ENCODE measurements at regions not wholly inside any gene's neighbourhood (a gene's known extent, or its start where the extent isn't known, plus 50 kb on each side); places are given as distances from the start of the nearest gene placed in this dataset.

DNA sequence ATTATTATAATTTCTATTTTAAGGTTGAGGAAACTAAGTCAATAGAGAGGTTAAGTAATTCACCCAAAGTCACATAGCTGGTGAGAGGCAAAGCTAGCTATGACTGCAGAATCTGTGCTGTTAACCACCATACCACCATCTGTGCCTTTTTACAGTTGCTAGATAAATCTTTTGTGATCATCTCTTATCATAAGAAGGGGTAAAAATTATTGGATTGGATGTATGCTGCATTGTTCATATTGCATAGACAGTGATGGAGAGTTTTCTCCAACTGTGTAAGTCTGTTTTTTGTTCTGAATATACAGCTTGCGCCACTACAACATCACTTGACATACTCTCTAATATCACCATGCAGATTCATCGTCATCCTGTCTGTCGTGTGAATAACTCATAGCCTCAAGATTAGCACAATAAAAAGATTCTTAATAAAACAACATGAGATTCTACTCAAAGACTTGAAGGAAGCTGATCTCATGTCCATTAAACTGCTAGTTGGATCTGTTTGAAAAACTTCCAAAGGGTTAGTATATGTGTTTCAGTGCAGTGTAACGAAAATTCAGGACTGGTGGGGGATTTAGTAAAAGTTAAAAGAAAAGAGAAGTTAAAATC, 495.9 kb downstream of the SPRY1 start:
- DNase-seq, result no peak
- Histone ChIP-seq H3K9me3 (no peaks in the 10 kb centered on the region), H3K4me3 (no peak overlapping the region), H3K27me3 (replicated peaks in 1 of 7) (no peaks in the 10 kb centered on the region), H3K36me3 (no peaks in the 10 kb centered on the region), H3K4me1 (peaks cover 3 to 29% (median 15%) of the 10 kb centered on the region in 6 donors), H3K27ac (peak overlapping the region in 7 of 8 donors; percentile 48 to 72 (median 63))
- WGBS, 5 donors, result 60 to 77% (median 65%) methylated on average over 4 of the region's 4 CpGs
- intact Hi-C loops (cut with DNase I; ENCODE audit: low total_unique reads), result no loop called here
- TF ChIP-seq POLR2A (IDR thresholded peaks at IDR 0.05) (no peak), POLR2AphosphoS5 (IDR thresholded peaks at IDR 0.05) (no peak)
- TF ChIP-seq, protein P1, sequence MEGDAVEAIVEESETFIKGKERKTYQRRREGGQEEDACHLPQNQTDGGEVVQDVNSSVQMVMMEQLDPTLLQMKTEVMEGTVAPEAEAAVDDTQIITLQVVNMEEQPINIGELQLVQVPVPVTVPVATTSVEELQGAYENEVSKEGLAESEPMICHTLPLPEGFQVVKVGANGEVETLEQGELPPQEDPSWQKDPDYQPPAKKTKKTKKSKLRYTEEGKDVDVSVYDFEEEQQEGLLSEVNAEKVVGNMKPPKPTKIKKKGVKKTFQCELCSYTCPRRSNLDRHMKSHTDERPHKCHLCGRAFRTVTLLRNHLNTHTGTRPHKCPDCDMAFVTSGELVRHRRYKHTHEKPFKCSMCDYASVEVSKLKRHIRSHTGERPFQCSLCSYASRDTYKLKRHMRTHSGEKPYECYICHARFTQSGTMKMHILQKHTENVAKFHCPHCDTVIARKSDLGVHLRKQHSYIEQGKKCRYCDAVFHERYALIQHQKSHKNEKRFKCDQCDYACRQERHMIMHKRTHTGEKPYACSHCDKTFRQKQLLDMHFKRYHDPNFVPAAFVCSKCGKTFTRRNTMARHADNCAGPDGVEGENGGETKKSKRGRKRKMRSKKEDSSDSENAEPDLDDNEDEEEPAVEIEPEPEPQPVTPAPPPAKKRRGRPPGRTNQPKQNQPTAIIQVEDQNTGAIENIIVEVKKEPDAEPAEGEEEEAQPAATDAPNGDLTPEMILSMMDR (IDR thresholded peaks at IDR 0.05 in 8 of 11, conservative IDR thresholded peaks at IDR 0.05 in 3 of 11), result no peak

DNA sequence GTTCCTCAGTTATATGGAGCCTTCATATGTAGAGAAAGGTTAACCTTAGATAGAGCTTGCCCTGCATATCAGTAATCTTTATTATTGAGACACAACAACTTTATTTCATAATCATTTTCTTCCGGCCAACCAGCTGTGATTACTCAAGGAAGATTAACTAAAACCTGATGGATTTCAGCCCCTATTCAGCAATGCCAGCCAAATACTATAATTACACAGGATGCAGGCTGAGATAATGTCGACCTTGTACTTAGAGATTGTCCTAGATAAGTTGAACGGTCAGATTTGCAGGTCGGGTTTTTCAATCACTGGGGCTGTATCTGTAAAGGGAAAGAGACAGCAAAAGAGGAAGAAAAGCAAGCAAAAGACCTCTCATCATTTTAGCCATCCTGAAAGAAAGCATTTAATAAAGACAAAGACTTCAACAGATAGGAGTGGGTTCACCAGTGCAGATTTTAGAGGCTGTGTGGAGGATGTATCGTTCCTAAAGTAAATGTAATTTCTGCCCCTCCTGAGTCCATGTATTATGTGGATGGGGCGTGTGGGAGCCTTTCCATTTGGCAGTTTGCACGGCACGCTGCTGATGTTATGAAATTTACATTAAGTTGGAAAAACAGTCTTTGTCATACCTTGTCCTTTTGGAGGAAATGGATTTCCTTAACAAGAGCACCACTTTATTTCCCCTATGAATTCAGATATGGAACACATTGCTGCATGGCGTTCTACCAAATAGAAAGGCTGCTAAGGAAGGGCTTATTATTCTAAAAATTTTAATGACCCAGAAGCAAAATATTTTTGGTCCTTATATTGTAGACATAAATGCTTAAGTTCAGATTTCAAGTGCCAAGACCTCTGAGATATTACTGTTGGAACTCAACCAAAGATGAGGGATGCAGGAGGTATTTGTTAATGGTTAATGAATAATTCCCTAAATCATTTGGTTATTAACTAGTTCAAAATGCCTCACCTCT, 496.7 kb downstream of the SPRY1 start:
- H3K27ac ChIP-seq, result peak overlapping the region; percentile 48 to 72 (median 60)
- 45 to 58% (median 53%) methylated on average over 9 of the region's 9 CpGs for WGBS, 5 donors
- H3K4me1 ChIP-seq, result peaks cover 3 to 29% (median 15%) of the 10 kb centered on the region in 6 donors
- H3K4me3 ChIP-seq, result no peak overlapping the region
- DNase-seq, result no peak
- TF ChIP-seq, protein P1 (IDR thresholded peaks at IDR 0.05 in 8 of 11, conservative IDR thresholded peaks at IDR 0.05 in 3 of 11), result no peak
- peak in 1 of 3 donors; percentile 39 for TF ChIP-seq POLR2AphosphoS5 (IDR thresholded peaks at IDR 0.05)
- intact Hi-C loops (cut with DNase I; ENCODE audit: low total_unique reads), result no loop called here
- no peaks in the 10 kb centered on the region for H3K27me3 ChIP-seq (replicated peaks in 1 of 7)
- H3K9me3 ChIP-seq, result no peaks in the 10 kb centered on the region
- H3K36me3 ChIP-seq, result no peaks in the 10 kb centered on the region

DNA sequence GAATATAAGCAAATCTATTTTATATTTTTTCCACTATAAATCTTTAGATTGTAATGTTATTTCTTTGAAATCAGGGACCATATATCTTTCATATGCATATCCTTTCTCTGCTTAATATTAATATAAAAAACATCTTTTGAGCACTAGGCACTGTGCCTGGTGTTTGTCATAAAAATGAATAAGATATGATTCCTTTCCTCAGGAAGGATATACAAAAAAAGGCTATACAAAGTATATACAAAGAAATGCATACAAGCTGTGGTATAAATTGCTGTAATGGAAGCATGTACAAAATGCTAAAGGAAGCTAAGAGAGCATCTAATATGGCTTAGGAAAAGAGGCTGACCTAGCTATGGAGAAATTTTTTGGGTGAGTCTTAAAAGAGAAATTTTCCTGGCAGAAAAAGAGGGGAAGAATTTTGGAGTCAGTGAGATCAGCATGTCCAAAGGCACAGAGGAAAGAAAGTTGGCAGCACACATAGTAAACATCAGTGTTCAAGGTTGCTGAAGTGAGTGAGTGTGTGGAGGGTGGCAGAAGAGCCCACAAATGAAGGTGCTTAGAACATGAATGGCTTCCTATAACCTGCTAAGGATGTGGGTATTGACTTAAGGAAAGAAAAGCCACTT, 500.0 kb downstream of the SPRY1 start:
- intact Hi-C loops (cut with DNase I; ENCODE audit: low total_unique reads), result no loop called here
- H3K27me3 ChIP-seq (replicated peaks in 1 of 7), result no peaks in the 10 kb centered on the region
- no peaks in the 10 kb centered on the region for H3K36me3 ChIP-seq
- H3K27ac ChIP-seq, result peak overlapping the region in 5 of 8 donors; percentile 1 to 55 (median 17)
- H3K4me1 ChIP-seq, result peaks cover 3 to 29% (median 15%) of the 10 kb centered on the region in 6 donors
- DNase-seq, result no peak
- TF ChIP-seq POLR2AphosphoS5 (IDR thresholded peaks at IDR 0.05) (no peak), POLR2A (IDR thresholded peaks at IDR 0.05) (no peak)
- TF ChIP-seq, protein P1 (IDR thresholded peaks at IDR 0.05 in 8 of 11, conservative IDR thresholded peaks at IDR 0.05 in 3 of 11), result no peak
- H3K4me3 ChIP-seq, result no peak overlapping the region
- no peaks in the 10 kb centered on the region for H3K9me3 ChIP-seq
